ENCODE measurements at regions not wholly inside any gene's neighbourhood (a gene's known extent, or its start where the extent isn't known, plus 50 kb on each side); places are given as distances from the start of the nearest gene placed in this dataset.

- no peak overlapping the region for H3K27ac ChIP-seq
- H3K27me3 ChIP-seq (ENCODE audit: insufficient read depth, low read depth) = no peaks in the 10 kb centered on the region
- H3K4me3 ChIP-seq (IDR thresholded peaks at IDR 0.05; ENCODE audit: insufficient read depth, low read depth, low read length) = no peak overlapping the region
- H4K20me1 ChIP-seq (ENCODE audit: insufficient read depth) = no peaks in the 10 kb centered on the region
- no peaks in the 10 kb centered on the region for H3K79me2 ChIP-seq (ENCODE audit: insufficient read depth, low read depth)
- no peak overlapping the region for H2AFZ ChIP-seq (ENCODE audit: low read depth)
- no peaks in the 10 kb centered on the region for H3K4me1 ChIP-seq (ENCODE audit: low read depth, poor library complexity, severe bottlenecking)
- H3K36me3 ChIP-seq (ENCODE audit: insufficient read depth) = no peaks in the 10 kb centered on the region
- TF ChIP-seq, protein P1, sequence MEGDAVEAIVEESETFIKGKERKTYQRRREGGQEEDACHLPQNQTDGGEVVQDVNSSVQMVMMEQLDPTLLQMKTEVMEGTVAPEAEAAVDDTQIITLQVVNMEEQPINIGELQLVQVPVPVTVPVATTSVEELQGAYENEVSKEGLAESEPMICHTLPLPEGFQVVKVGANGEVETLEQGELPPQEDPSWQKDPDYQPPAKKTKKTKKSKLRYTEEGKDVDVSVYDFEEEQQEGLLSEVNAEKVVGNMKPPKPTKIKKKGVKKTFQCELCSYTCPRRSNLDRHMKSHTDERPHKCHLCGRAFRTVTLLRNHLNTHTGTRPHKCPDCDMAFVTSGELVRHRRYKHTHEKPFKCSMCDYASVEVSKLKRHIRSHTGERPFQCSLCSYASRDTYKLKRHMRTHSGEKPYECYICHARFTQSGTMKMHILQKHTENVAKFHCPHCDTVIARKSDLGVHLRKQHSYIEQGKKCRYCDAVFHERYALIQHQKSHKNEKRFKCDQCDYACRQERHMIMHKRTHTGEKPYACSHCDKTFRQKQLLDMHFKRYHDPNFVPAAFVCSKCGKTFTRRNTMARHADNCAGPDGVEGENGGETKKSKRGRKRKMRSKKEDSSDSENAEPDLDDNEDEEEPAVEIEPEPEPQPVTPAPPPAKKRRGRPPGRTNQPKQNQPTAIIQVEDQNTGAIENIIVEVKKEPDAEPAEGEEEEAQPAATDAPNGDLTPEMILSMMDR (conservative IDR thresholded peaks at IDR 0.05; ENCODE audit: low read depth, low read length) = no peak
- no peak overlapping the region for H3K4me2 ChIP-seq
- no peak overlapping the region for H3K9ac ChIP-seq
These were observed 626.9 kb upstream of the PKDCC start for GRCh38 chr2:41420872-41421271.

GRCh38 chr2:41431756-41432155, 616.1 kb upstream of the PKDCC start:
- TF ChIP-seq, protein P1 (conservative IDR thresholded peaks at IDR 0.05; ENCODE audit: low read depth, low read length) = no peak
- Histone ChIP-seq H3K9ac (no peak overlapping the region), H3K4me2 (no peak overlapping the region), H3K4me1 (ENCODE audit: low read depth, poor library complexity, severe bottlenecking) (no peaks in the 10 kb centered on the region), H3K27me3 (ENCODE audit: insufficient read depth, low read depth) (no peaks in the 10 kb centered on the region), H3K4me3 (IDR thresholded peaks at IDR 0.05; ENCODE audit: insufficient read depth, low read depth, low read length) (no peak overlapping the region), H2AFZ (ENCODE audit: low read depth) (no peak overlapping the region), H3K27ac (no peak overlapping the region), H4K20me1 (ENCODE audit: insufficient read depth) (no peaks in the 10 kb centered on the region), H3K36me3 (ENCODE audit: insufficient read depth) (no peaks in the 10 kb centered on the region), H3K79me2 (ENCODE audit: insufficient read depth, low read depth) (no peaks in the 10 kb centered on the region)

- no peak overlapping the region for H3K9ac ChIP-seq
- no peaks in the 10 kb centered on the region for H3K36me3 ChIP-seq (ENCODE audit: insufficient read depth)
- TF ChIP-seq, protein P1 (conservative IDR thresholded peaks at IDR 0.05; ENCODE audit: low read depth, low read length) = no peak
- no peaks in the 10 kb centered on the region for H3K27me3 ChIP-seq (ENCODE audit: insufficient read depth, low read depth)
- H3K4me2 ChIP-seq = no peak overlapping the region
- H3K4me3 ChIP-seq (IDR thresholded peaks at IDR 0.05; ENCODE audit: insufficient read depth, low read depth, low read length) = no peak overlapping the region
- no peaks in the 10 kb centered on the region for H3K4me1 ChIP-seq (ENCODE audit: low read depth, poor library complexity, severe bottlenecking)
- no peaks in the 10 kb centered on the region for H3K79me2 ChIP-seq (ENCODE audit: insufficient read depth, low read depth)
- no peaks in the 10 kb centered on the region for H4K20me1 ChIP-seq (ENCODE audit: insufficient read depth)
- H2AFZ ChIP-seq (ENCODE audit: low read depth) = no peak overlapping the region
- H3K27ac ChIP-seq = no peak overlapping the region
These were observed 615.4 kb upstream of the PKDCC start for GRCh38 chr2:41432459-41432858.

DNA sequence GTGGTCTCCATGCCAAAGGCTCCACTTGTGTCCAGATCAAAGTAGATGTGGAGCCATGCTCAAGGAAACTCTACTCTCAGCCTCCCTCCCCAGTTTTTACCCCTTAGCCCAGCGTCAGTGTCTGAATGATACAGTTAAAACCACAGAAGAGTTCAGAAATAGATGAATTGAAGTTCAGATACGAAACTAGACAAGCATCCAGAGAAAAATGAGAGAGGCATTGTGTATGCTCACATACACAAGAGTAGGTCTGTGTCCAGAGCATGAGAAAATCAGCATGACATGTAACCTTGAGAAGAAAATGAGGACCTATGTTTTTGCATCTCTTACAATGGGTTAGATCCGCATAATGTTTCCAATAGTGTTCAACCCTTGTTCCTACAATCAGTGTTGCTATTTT, 612.8 kb upstream of the PKDCC start:
- Histone ChIP-seq H3K36me3 (ENCODE audit: insufficient read depth) (no peaks in the 10 kb centered on the region), H3K79me2 (ENCODE audit: insufficient read depth, low read depth) (no peaks in the 10 kb centered on the region), H3K4me2 (no peak overlapping the region), H2AFZ (ENCODE audit: low read depth) (no peak overlapping the region), H3K4me1 (ENCODE audit: low read depth, poor library complexity, severe bottlenecking) (no peaks in the 10 kb centered on the region), H3K9ac (no peak overlapping the region), H3K27me3 (ENCODE audit: insufficient read depth, low read depth) (no peaks in the 10 kb centered on the region), H3K27ac (no peak overlapping the region), H4K20me1 (ENCODE audit: insufficient read depth) (no peaks in the 10 kb centered on the region), H3K4me3 (IDR thresholded peaks at IDR 0.05; ENCODE audit: insufficient read depth, low read depth, low read length) (no peak overlapping the region)
- TF ChIP-seq, protein P1 (conservative IDR thresholded peaks at IDR 0.05; ENCODE audit: low read depth, low read length) = no peak
